ENCODE measurements at regions not wholly inside any gene's neighbourhood (a gene's known extent, or its start where the extent isn't known, plus 50 kb on each side); places are given as distances from the start of the nearest gene placed in this dataset.

GRCh38 chr4:123304151-123304964 lies 92.2 kb upstream of the SPRY1 start:
- no peak overlapping the region for H3K4me3 ChIP-seq (ENCODE audit: low read depth, low read length)
- no peak for TF ChIP-seq CTCF (IDR thresholded peaks at IDR 0.05; ENCODE audit: borderline replicate concordance, insufficient read depth, low read depth, low read length)

GRCh38 chr4:123305736-123306135 lies 90.9 kb upstream of the SPRY1 start:
- H3K4me3 ChIP-seq (ENCODE audit: low read depth, low read length), result no peak overlapping the region
- TF ChIP-seq CTCF (IDR thresholded peaks at IDR 0.05; ENCODE audit: borderline replicate concordance, insufficient read depth, low read depth, low read length), result no peak

- H3K4me3 ChIP-seq (ENCODE audit: low read depth, low read length), result no peak overlapping the region
- TF ChIP-seq CTCF (IDR thresholded peaks at IDR 0.05; ENCODE audit: borderline replicate concordance, insufficient read depth, low read depth, low read length), result no peak
Measured at GRCh38 chr4:123306769-123307168, 89.8 kb upstream of the SPRY1 start.

- no peak overlapping the region for H3K4me3 ChIP-seq (ENCODE audit: low read depth, low read length)
- TF ChIP-seq CTCF (IDR thresholded peaks at IDR 0.05; ENCODE audit: borderline replicate concordance, insufficient read depth, low read depth, low read length), result no peak
Measured at GRCh38 chr4:123308667-123309066, 87.9 kb upstream of the SPRY1 start.

GRCh38 chr4:123312116-123312515 lies 84.5 kb upstream of the SPRY1 start:
- no peak overlapping the region for H3K4me3 ChIP-seq (ENCODE audit: low read depth, low read length)
- no peak for TF ChIP-seq CTCF (IDR thresholded peaks at IDR 0.05; ENCODE audit: borderline replicate concordance, insufficient read depth, low read depth, low read length)

- no peak overlapping the region for H3K4me3 ChIP-seq (ENCODE audit: low read depth, low read length)
- no peak for TF ChIP-seq CTCF (IDR thresholded peaks at IDR 0.05; ENCODE audit: borderline replicate concordance, insufficient read depth, low read depth, low read length)
Measured at GRCh38 chr4:123312951-123313592, 83.5 kb upstream of the SPRY1 start.

GRCh38 chr4:123315617-123316016 lies 81.0 kb upstream of the SPRY1 start:
- no peak for TF ChIP-seq CTCF (IDR thresholded peaks at IDR 0.05; ENCODE audit: borderline replicate concordance, insufficient read depth, low read depth, low read length)
- H3K4me3 ChIP-seq (ENCODE audit: low read depth, low read length), result no peak overlapping the region
